NCI-H1092 treated with DMSO at 0.1 percent for 48 hours (cell line): ENCODE measurements at regions not wholly inside any gene's neighbourhood (a gene's known extent, or its start where the extent isn't known, plus 50 kb on each side); places are given as distances from the start of the nearest gene placed in this dataset.
"Not testable (repeated sequence)": the region's sequence is repeated elsewhere in the genome, so short reads cannot be mapped to it uniquely, and the experiment has no call there.

Experiments
- DNase-seq: peaks from one replicate; lab custom pipeline; 2025; lab: John Stamatoyannopoulos, UW

DNA sequence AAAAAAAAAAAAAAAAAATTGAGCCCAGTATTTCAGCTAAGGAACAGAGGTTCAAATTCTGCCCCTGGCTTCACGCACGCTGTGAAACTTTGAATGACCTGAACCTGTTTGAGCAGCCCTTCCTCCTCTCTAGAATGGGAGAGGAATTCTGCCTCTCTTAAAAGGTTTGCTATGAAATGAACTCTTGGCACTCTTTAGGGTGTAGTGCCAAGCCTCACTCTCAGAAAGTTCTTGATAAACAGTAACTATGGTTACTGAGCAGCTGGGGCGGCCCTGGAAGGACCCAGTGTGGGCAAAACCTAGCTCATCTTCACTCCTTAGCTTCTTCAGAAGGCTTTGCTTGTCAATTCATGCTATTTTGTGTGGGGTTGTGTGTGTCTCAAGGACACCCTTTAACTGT lies 73.7 kb downstream of the GEMIN8 start:
- no peak for DNase-seq

DNA sequence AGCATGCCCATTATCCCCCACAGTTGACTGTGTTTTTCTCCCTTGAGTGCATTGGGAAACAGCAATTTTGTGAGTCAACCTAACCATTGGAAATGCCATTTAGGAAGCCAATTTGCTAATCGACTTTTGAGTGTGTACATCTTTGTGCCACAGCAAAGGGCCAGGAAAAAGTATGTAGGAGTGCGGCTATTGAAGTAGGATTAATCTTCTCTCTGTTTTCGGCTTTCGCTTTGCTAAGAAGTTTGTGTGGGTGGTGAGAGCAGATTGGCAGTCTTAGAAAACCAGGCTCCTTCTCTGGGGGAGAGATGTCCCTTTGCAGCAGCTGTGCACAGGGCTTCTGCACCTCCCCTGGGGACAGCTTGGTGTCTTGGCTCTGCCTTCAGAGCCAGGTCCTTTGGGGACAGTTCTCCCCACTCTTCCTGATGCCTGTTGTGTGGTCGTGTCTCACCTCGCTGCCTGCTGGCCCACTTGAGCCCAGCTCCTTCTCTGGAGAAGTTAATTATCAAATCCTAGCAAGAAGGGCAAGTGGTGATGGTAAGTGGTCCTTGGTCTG lies 74.5 kb downstream of the GEMIN8 start:
- no peak for DNase-seq

DNA sequence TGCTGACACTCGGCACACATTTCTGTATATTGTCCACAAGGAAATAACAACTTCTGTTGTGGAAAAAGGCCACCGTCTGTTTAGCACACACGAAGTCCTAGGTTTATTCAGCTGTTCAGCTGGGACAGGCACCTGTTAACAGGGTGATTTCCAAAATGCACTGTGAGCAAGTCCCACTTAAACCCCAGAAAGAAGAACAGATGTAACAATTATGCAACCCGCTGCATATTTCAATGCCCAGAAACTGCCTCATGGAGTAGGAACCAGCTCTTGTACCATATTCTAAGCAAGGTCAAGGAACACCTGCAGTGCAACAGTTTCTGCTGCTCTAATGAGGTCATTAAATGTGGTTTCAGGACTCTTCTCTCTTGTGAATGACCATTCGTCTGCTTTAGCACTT lies 77.1 kb downstream of the GEMIN8 start:
- no peak for DNase-seq

DNA sequence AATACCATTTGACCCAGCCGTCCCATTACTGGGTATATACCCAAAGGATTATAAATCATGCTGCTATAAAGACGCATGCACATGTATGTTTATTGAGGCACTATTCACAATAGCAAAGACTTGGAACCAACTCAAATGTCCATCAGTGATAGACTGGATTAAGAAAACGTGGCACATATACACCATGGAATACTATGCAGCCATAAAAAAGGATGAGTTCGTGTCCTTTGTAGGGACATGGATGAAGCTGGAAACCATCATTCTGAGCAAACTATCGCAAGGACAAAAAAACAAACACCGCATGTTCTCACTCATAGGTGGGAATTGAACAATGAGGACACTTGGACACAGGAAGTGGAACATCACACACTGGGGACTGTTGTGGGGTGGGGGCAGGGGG lies 83.5 kb downstream of the GEMIN8 start:
- DNase-seq: not testable (repeated sequence)

DNA sequence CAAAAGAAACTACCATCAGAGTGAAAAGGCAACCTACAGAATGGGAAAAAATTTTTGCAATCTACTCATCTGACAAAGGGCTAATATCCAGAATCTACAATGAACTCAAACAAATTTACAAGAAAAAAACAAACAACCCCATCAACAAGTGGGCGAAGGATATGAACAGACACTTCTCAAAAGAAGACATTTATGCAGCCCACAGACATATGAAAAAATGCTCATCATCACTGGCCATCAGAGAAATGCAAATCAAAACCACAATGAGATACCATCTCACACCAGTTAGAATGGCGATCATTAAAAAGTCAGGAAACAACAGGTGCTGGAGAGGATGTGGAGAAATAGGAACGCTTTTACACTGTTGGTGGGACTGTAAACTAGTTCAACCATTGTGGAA lies 83.9 kb downstream of the GEMIN8 start:
- not testable (repeated sequence) for DNase-seq

DNA sequence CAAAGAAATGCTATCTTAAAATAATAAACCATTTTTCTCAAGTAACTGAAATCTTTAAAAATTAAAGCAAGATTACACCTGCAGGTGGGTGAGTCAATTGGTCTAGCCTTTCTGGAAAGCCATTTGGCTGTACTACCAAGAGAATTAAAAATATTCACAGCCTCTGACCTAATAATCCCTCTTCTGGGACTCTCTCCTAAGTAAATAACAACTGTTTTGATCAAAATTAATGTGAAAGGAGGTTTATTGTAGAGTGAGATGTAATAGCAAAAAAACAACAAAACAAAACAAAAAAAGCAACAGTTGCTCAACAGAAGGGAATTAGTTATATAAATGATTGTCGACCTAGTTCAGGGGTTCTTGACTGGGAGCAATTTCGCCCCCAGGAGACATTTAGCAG lies 89.0 kb downstream of the GEMIN8 start:
- DNase-seq: no peak

DNA sequence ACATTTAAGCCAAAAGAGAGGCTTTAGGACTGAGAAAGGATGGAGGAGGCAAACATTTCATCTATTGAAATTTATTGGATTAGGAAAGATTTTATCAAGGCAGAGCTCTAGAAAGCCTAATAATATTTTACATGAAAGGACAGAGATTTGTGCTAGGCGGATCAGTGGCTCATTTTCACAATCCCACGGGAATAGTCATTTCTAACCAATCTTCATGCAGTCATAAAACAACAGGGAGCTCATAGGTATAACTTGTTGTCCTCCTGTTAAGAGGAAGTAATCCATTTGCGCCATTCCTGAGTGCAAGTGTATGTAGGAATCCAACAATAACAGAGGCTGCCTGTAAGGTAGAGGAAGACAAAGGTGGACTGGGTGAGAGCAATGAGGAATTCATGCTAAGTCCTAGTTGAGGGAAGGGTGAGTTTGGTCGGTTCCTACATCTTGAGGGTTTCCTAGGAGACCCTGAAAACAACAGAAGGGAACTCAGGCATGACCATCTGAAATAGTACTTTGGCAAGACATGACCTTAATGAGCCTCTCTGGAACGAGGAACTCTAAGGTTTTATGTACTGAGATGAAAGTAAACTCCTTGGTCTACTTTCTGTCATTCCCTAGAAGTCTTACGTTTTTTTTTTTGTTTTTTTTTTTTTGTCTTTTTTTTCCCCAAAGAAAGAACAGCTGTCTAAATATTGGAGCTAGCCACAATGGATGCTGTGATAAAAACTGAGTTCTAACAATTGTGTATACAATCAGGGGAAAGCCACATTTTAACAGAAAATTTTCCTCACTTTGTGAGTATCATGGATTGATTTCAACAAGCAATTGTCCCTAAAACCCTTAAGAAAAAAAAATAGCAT lies 89.7 kb downstream of the GEMIN8 start:
- DNase-seq: peak; percentile 12

DNA sequence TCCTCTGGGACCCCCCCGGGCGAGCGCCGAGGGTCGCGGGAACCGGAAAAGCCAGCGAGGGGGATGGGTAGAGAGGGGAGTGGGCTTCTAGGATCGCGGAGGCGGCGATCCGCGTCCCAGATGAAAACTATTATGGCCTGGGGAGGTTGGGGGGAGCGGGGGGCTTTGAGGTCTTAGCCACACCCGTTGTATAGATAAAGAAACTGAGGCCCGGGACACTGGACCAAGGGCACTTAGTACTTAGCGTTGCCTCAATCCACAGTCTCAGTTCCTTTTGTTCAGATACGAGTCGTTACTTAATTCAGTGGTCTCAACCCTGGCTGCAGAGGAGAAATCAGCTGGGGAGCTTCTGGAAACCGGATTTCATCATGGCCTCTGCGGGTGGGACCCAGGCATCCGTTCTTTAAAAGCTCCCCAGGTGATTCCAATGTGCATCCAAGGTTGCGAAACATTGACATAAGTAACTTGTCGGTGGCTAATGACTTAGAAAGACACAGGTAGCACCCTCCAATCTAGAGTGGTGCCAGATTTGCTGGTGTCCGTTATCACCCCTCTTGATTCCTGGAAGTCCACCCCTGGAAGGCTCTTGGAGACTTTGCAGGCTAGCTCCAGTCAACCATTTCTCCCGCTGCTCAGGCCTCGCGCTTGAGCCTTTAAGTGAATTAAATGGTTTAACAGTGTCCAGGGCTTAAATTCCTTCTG lies 90.7 kb downstream of the GEMIN8 start:
- DNase-seq: no peak

DNA sequence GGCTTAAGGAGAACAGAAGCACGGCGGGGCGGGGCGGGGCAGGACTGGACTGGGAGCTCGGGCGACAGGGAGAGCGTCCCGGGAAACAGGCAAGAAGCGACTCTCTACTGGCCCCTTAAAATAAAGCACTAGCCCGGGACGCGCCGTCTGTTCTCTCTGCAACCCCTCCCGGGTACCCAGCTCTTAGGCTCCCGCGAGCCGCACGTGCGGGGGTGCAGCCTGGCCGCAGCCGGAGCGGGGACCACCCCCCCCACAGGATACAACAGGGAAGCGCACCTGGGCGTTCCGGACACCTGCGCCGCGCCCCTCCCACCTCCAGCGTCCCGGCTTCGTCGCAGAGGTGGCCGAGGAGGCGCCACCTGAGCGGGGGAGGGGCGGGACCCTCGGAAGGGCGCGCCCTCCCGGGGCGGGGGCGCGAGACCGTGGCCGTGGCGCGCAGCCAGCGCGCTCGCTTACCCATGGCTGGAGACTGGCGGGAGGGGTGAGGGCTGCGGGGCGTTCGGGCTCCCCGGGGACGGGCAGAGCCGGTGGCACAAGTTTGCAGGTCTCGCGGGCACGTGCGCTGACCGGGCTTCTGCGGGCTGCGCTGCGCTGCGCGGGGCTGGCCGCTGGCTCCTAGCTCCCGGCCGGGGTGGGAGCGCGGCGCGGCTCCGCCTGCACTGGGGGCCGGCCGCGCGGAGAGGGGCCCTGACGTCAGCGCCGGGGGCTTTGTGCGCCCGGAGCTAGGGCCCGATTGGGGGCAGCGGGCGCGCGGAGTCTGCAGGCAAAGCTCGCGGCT lies 91.5 kb downstream of the GEMIN8 start:
- peak; percentile 18 for DNase-seq

DNA sequence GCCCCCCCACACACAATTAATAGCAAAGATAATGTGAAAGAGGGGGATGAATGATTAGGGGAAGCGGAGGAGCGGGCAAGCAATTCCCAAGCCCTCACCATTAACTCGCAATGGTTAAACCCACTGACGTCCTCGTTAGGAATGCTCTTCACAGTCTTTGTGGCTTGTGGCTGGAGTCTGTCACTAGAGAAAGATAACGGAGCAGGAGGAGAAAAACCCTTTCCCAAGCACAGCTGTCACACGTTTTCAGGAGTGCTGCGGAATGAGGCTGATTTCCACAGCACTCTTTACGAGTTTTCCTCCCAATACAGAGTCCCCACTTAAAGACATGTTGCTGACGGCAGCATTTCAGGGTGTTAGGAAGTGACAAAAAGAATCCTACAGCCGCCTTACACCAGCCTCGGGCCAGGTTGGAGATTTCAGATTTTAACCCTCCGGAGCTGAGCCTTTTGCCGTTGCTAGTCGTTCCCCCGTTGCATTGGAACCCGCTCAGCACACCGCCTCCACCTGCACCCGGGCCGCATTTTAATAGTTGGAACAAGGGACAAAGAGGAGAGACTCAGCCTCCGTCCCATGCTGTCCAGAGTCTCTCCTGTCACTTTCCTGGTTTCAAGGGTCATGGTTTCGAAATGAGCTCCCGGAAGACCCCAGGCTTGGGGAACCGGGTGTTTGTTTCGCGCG lies 92.2 kb downstream of the GEMIN8 start:
- DNase-seq: peak; percentile 23

DNA sequence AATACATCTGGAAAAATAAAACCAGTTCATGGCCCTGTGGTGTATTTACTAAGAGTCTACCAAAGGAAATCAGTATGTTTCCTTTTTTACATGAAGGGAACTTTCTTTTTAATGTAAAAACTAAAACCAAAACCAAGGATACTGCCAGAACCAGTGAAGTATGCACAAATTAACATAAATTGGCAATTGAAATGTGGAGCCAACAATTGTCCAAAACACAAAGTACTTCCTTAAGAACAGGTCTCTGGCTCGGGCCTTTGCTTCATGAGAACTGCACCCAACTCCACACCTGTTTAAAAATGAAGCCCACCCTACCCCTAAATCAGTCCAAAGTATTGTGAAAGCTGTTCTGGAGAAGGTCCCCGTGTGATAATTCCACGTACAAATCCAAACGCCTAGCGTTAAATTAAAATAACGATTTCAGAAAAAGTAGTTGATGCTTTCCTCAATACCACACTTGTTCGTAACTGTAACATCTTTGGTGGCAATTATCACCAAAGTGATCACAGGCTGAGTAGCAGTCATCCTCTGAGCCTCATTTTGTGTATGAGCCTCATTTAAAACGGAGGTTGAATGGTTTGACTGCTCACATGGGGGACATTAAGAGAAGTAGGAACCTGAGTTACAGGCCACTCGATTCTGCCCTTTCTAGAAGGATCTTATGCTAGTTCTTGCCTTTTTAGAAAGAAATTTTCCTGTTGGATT lies 93.0 kb downstream of the GEMIN8 start:
- no peak for DNase-seq

DNA sequence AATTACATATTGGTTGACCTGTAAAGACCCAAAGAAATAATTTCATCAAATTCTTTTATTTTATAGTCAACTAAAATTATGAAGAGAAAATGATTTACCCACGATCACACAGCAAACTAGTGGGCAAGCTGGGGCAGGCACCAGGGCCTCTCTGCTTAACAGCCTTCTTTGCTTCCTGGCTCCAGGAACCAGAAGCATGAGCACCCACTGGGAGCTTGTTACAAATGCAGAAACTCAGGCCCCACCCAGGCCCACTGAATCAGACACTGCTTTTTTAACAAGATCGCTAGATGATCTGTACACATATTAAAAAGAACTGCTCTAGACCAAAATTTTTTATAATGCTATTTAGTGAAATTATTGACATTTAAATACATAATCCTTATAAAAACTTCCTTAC lies 95.0 kb downstream of the GEMIN8 start:
- DNase-seq: no peak

DNA sequence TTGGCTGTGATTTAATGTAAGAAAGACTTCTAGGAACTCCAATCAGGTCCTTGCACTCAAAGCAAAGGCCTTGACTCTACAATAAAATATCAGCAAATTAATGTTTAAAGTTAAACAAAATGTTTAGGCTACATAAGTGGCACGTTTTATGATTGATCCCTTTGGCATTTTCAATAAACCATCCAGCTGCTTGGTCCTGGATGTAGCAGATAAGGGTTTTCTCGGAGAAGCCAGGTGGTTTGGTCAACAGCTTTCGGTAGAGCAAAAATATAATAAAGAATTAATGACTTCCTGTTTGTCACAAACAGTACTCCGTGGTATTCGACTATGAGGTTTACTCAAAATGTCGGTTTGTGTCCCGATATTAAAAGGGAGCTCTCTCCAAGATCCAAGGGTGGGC lies 95.8 kb downstream of the GEMIN8 start:
- no peak for DNase-seq

DNA sequence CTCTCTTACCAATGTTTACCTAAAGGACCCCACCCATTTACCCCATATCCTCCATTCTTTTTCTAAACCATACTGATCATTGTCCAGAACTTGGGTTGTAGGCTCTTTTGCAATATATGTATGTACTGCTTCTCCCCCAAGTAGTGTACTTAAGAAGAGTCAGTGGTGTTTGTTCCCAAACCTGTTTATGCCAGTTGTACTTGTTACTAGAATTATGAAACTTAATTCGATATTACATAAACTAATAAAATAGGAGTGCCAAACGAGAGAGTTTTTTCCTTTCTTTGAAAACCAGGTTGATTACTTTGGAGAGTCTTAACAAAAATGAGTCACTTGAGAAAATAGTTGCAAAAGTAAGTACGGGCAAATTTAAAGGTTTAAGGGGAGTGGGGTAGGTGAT lies 96.3 kb downstream of the GEMIN8 start:
- DNase-seq: no peak

DNA sequence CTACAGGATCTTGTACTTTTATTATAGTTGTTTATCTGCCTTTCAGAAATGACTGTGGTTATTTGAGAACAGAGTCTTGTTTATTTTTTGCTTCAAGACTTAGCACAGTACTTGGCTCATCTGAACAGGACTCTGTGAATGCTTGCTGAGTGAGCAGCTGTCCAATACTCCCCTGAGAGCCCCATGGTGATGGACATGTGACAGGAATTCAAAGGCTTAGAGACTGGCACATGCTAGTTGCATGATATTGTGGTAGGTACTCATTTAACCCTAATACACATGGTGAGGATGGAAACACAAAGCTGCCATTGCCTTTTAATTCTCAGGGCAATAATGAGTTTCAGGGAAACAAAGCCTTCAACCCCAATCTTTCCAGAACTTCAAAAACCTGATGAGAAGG lies 97.3 kb downstream of the GEMIN8 start:
- no peak for DNase-seq

DNA sequence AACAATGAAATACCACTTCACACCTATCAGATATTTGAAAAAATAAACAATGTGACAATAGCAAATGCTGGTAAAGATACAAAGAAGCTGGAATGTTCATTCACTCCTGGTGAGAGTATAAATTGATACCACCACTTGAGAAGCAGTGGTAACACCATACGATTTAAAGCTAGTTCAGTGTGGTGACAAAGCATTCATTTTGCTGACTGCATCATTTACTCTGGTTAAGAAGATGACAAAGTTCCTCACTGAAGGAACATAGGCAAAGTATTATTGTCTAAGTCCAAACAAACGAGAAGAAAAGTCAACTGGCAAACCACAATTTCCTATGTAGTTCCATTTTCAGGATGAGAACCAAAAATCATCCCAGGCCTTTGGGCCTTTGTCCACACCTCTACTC lies 102.5 kb downstream of the GEMIN8 start:
- no peak for DNase-seq

DNA sequence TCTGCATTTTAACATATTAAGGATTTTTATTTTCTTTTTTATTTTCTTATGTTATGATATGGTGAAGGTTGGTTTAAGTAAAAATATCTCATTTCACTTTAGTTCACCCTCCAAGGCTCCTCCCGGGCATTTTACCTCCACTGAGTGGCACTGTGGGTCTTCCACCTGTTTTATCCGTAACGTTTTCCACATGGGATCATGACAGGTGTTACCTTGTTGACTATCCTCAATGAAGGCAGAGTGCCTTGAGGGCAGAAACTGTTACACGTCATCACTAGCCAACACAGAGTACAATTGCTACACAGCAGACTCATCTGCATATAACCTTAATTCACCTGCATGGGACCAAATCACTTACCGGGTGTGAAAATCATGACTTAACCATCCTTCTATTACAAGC lies 105.8 kb downstream of the GEMIN8 start:
- DNase-seq: peak; percentile 15

DNA sequence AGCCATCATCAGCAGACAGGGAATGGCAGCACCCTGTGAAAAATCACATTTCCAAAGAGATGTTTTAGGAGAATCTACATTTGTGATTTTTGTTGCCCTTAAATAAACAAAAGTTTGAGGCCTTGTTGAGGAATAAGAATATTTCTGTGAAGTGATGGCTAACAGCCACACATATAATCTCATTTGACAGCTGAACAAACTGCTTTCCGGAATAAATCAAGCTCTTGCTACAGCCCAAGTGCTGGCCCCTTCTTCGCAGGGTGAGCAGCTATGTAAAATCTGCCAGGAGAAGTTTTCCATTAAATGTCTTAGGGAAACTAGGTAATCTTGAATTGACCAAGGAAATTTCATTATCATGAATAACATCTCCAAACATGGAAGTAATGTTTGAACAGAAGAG lies 106.4 kb upstream of the GPM6B start:
- no peak for DNase-seq

DNA sequence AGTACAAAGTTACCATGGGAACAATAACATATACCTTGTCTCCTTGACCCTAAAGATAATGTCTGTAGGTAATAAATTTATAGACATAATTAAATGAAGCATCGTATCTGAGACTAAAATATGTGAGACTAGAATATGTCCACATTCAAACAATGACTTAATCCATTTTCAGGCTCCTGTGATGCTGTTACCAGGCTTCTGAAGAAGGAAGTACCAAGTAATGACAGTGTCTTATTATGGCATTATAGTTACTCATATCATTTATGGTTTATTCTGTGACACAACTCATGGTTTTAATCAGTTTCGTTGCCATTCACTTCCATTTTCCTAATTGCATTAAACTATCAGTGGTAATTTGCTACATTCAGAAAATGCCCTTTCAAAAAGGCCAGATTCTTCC lies 100.6 kb upstream of the GPM6B start:
- no peak for DNase-seq

DNA sequence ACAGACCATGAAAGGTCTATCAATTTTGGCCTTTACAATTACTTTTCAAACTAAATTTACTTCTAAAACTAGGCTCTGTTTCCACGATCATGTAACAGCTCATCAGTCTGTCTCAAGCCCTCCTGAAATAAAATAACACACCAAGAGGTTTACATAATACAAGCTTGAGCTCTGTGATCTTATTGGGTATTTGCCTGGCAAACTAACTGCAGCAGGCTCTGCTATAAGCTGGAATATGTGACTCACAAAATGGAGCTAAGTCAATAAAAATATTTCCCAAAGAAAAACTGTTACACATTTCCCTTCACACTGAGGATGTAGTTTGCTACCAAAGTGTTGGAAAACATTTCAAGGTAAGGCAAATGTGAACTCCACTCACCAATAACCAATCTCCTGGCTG lies 94.7 kb upstream of the GPM6B start:
- DNase-seq: no peak

DNA sequence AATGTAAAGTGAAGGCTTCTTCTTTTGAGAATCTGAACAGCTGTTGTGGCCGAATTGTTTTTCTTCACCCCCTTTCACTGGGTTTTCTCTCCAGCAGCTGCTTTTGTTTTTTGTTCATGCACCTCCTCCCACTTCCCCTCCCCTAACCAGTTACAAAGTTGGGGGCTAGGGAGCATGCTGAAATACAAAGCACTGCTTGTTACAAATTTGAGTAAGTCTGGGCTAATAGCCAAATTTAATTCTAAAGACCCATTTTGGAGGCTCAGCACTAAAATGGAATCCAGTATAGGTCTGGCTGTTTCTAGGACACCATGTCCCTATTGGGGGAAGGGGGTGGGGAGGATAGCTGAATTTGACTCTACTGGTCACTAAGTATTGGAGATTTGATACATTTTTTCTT lies 89.2 kb upstream of the GPM6B start:
- DNase-seq: no peak
